Aorta (tissue), 5 donors: ENCODE measurements at regions not wholly inside any gene's neighbourhood (a gene's known extent, or its start where the extent isn't known, plus 50 kb on each side); places are given as distances from the start of the nearest gene placed in this dataset.
A peak's percentile ranks its signal among the peaks of the same experiment; 100 is the strongest.

ENCODE experiments used
- ATAC-seq: fragments of 200-7000 bp; cut with Tn5 transposase; one replicate; pipeline ENCODE4 v1.9.1; 2022; ENCODE audit warnings: moderate library complexity; ENCODE audit not compliant: low FRiP score
- DNase-seq, 2 donors: peaks; one replicate each; pipeline ENCODE4 v3.0.0-alpha.2; 2020
- H3K27ac ChIP-seq, 2 donors: one replicate each; pipeline ENCODE4 v1.5.1; 2013; ENCODE audit warnings: low read length in 2 of 2, mild to moderate bottlenecking in 2 of 2, moderate library complexity in 2 of 2, control low read depth in 1 of 2, inconsistent platforms in 1 of 2, low read depth in 1 of 2
- H3K27me3 ChIP-seq, 2 donors: one replicate each; pipeline ENCODE4 v1.6.1; 2013; ENCODE audit warnings: control low read depth in 1 of 2, low read length in 1 of 2, mild to moderate bottlenecking in 1 of 2, moderate library complexity in 1 of 2; ENCODE audit not compliant: insufficient read depth in 2 of 2, control insufficient read depth in 1 of 2
- H3K36me3 ChIP-seq, 2 donors: one replicate each; pipeline ENCODE4 v1.6.1; 2013; ENCODE audit warnings: control low read depth in 1 of 2, low read length in 1 of 2, mild to moderate bottlenecking in 1 of 2; ENCODE audit not compliant: insufficient read depth in 2 of 2, control insufficient read depth in 1 of 2
- H3K4me1 ChIP-seq, 2 donors: one replicate each; pipeline ENCODE4 v1.6.1; 2013; ENCODE audit warnings: low read length in 2 of 2, control low read depth in 1 of 2, mild to moderate bottlenecking in 1 of 2, moderate library complexity in 1 of 2; ENCODE audit not compliant: insufficient read depth in 2 of 2, control insufficient read depth in 1 of 2
- H3K4me3 ChIP-seq, 2 donors: one replicate each; pipeline ENCODE4 v1.5.1; 2013; ENCODE audit warnings: low read length in 2 of 2, control low read depth in 1 of 2, mild to moderate bottlenecking in 1 of 2
- H3K9me3 ChIP-seq: one replicate; pipeline ENCODE4 v1.6.1; 2013; ENCODE audit warnings: mild to moderate bottlenecking, low read length; ENCODE audit not compliant: control insufficient read depth
- WGBS, 2 donors: extraction: QIAGEN DNeasy Blood & Tissue Kit; methylation state at CpG; one replicate each; pipeline ENCODE4 v1.1.7; 2013; 5-methylcytosine and 5-hydroxymethylcytosine counted together
- intact Hi-C, 2 donors: fragments of 100-400 bp; cut with DNase I; formaldehyde crosslinking; loops; one replicate each; pipeline versions ENCODE4 v1.14.2 to v1.15.0; 2022
- donor health status: healthy with polysubstance abuse.
- donor health status: Bipolar disorder and iron deficiency.
- donor health status: DM: no; HTN: no; CAD: no.
- donor health status: DM: no; HTN: no; CAD: no.
- donor health status: DM: yes; HTN: yes; CAD: no.

- H3K4me1 ChIP-seq, result no peaks in the 10 kb centered on the region
- H3K4me3 ChIP-seq, result no peak overlapping the region
- 54 to 58% methylated on average over 3 of the region's 3 CpGs for WGBS, 2 donors
- no peak overlapping the region for H3K27ac ChIP-seq
- intact Hi-C loops, result no loop called here
- ATAC-seq (no peak), DNase-seq (no peak)
- no peaks in the 10 kb centered on the region for H3K9me3 ChIP-seq
- H3K36me3 ChIP-seq, result no peaks in the 10 kb centered on the region
- H3K27me3 ChIP-seq, result no peaks in the 10 kb centered on the region
Measured at GRCh38 chr2:139478165-139478914, 698.1 kb upstream of the NXPH2 start.

- ATAC-seq (no peak), DNase-seq (no peak)
- intact Hi-C loops, result no loop called here
- no peaks in the 10 kb centered on the region for H3K9me3 ChIP-seq
- no peaks in the 10 kb centered on the region for H3K36me3 ChIP-seq
- no peaks in the 10 kb centered on the region for H3K4me1 ChIP-seq
- no peak overlapping the region for H3K4me3 ChIP-seq
- H3K27me3 ChIP-seq, result no peaks in the 10 kb centered on the region
- H3K27ac ChIP-seq, result no peak overlapping the region
- WGBS, 2 donors, result 89 to 94% methylated on average over 8 of the region's 8 CpGs
Measured at GRCh38 chr2:139477618-139478017, 697.4 kb upstream of the NXPH2 start.

GRCh38 chr2:139469985-139470384 lies 689.8 kb upstream of the NXPH2 start:
- DNase-seq (no peak), ATAC-seq (no peak)
- H3K4me1 ChIP-seq, result no peaks in the 10 kb centered on the region
- intact Hi-C loops, result no loop called here
- no peaks in the 10 kb centered on the region for H3K27me3 ChIP-seq
- no peak overlapping the region for H3K4me3 ChIP-seq
- no peak overlapping the region for H3K27ac ChIP-seq
- H3K9me3 ChIP-seq, result no peaks in the 10 kb centered on the region
- 64 to 69% methylated on average over 1 of the region's 1 CpG for WGBS, 2 donors
- H3K36me3 ChIP-seq, result no peaks in the 10 kb centered on the region

GRCh38 chr2:139465789-139466188 lies 685.6 kb upstream of the NXPH2 start:
- Histone ChIP-seq H3K27ac (no peak overlapping the region), H3K27me3 (no peaks in the 10 kb centered on the region), H3K4me3 (no peak overlapping the region), H3K36me3 (no peaks in the 10 kb centered on the region), H3K9me3 (no peaks in the 10 kb centered on the region), H3K4me1 (no peaks in the 10 kb centered on the region)
- 34 to 36% methylated on average over 4 of the region's 4 CpGs for WGBS, 2 donors
- no peak for ATAC-seq
- intact Hi-C loops, result no loop called here
- no peak for DNase-seq

GRCh38 chr2:139457873-139458272 lies 677.7 kb upstream of the NXPH2 start:
- Histone ChIP-seq H3K4me3 (no peak overlapping the region), H3K27ac (no peak overlapping the region), H3K9me3 (peaks cover 1% of the 10 kb centered on the region), H3K4me1 (no peaks in the 10 kb centered on the region), H3K27me3 (no peaks in the 10 kb centered on the region), H3K36me3 (no peaks in the 10 kb centered on the region)
- 39 to 50% methylated on average over 5 of the region's 5 CpGs for WGBS, 2 donors
- intact Hi-C loops, result no loop called here
- DNase-seq (no peak), ATAC-seq (no peak)

- intact Hi-C loops, result no loop called here
- ATAC-seq, result peak; percentile 19
- DNase-seq, result no peak
- Histone ChIP-seq H3K4me1 (no peaks in the 10 kb centered on the region), H3K27me3 (no peaks in the 10 kb centered on the region), H3K4me3 (no peak overlapping the region), H3K27ac (no peak overlapping the region), H3K9me3 (peaks cover 1% of the 10 kb centered on the region), H3K36me3 (no peaks in the 10 kb centered on the region)
- WGBS, 2 donors, result 82 to 94% methylated on average over 1 of the region's 1 CpG
Measured at GRCh38 chr2:139454251-139454650, 674.1 kb upstream of the NXPH2 start.

- H3K27ac ChIP-seq, result no peak overlapping the region
- H3K27me3 ChIP-seq, result no peaks in the 10 kb centered on the region
- DNase-seq (no peak), ATAC-seq (no peak)
- no peaks in the 10 kb centered on the region for H3K9me3 ChIP-seq
- no peaks in the 10 kb centered on the region for H3K4me1 ChIP-seq
- intact Hi-C loops, result no loop called here
- H3K4me3 ChIP-seq, result no peak overlapping the region
- H3K36me3 ChIP-seq, result no peaks in the 10 kb centered on the region
Measured at GRCh38 chr2:139439100-139439499, 658.9 kb upstream of the NXPH2 start.

- H3K27ac ChIP-seq, result no peak overlapping the region
Measured at GRCh38 chr2:139438478-139438877, 658.3 kb upstream of the NXPH2 start.

GRCh38 chr2:139427164-139427563 lies 647.0 kb upstream of the NXPH2 start:
- H3K27me3 ChIP-seq, result no peaks in the 10 kb centered on the region
- no peak for DNase-seq
- H3K9me3 ChIP-seq, result no peaks in the 10 kb centered on the region
- intact Hi-C loops, result no loop called here
- WGBS, 2 donors, result 81% methylated on average over 4 of the region's 4 CpGs
- ATAC-seq, result no peak
- H3K4me1 ChIP-seq, result no peaks in the 10 kb centered on the region
- no peak overlapping the region for H3K27ac ChIP-seq
- no peaks in the 10 kb centered on the region for H3K36me3 ChIP-seq
- no peak overlapping the region for H3K4me3 ChIP-seq

More at GRCh38 chr2:139438478-139438877, 658.3 kb upstream of the NXPH2 start:
- no peak for ATAC-seq
- Histone ChIP-seq H3K27me3 (no peaks in the 10 kb centered on the region), H3K4me3 (no peak overlapping the region), H3K9me3 (no peaks in the 10 kb centered on the region), H3K4me1 (no peaks in the 10 kb centered on the region), H3K36me3 (no peaks in the 10 kb centered on the region)
- no peak for DNase-seq
- intact Hi-C loops, result no loop called here
- WGBS, 2 donors, result 76 to 77% methylated on average over 3 of the region's 3 CpGs
